Neuronal stem cell (in vitro differentiated cells): ENCODE measurements at regions not wholly inside any gene's neighbourhood (a gene's known extent, or its start where the extent isn't known, plus 50 kb on each side); places are given as distances from the start of the nearest gene placed in this dataset.

ENCODE experiments used
- DNase-seq: peaks from one replicate; pipeline ENCODE4 v3.0.0-alpha.2; 2013; ENCODE audit warnings: low spot score
- H2AFZ ChIP-seq: one replicate; pipeline ENCODE4 v1.6.1; 2013; ENCODE audit warnings: mild to moderate bottlenecking, low read length, inconsistent platforms
- H2AK5ac ChIP-seq: 2 replicates; pipeline ENCODE4 v1.6.1; 2013; ENCODE audit warnings: low read depth, mild to moderate bottlenecking, inconsistent platforms, low read length, moderate library complexity, mixed read lengths
- H2BK120ac ChIP-seq: 2 replicates; pipeline ENCODE4 v1.6.1; 2013; ENCODE audit warnings: low read depth, mild to moderate bottlenecking, inconsistent platforms, low read length, moderate library complexity, mixed read lengths
- H2BK12ac ChIP-seq: one replicate; pipeline ENCODE4 v1.6.1; 2013; ENCODE audit warnings: low read length, inconsistent platforms
- H2BK15ac ChIP-seq: 2 replicates; pipeline ENCODE4 v1.6.1; 2013; ENCODE audit warnings: mild to moderate bottlenecking, low read length, inconsistent platforms, mixed read lengths
- H2BK5ac ChIP-seq: one replicate; pipeline ENCODE4 v1.6.1; 2013; ENCODE audit warnings: inconsistent platforms, mild to moderate bottlenecking, low read length, moderate library complexity
- H3K14ac ChIP-seq: one replicate; pipeline ENCODE4 v1.6.1; 2013; ENCODE audit warnings: low read length, inconsistent platforms
- H3K18ac ChIP-seq: 2 replicates; pipeline ENCODE4 v1.6.1; 2013; ENCODE audit warnings: low read length, inconsistent platforms
- H3K23ac ChIP-seq: 2 replicates; pipeline ENCODE4 v1.6.1; 2013; ENCODE audit warnings: low read depth, mild to moderate bottlenecking, mixed read lengths, low read length, inconsistent platforms; ENCODE audit not compliant: poor library complexity
- H3K27ac ChIP-seq: replicated peaks from 3 replicates; pipeline ENCODE4 v1.5.1; 2013; ENCODE audit warnings: low read length, inconsistent platforms
- H3K27me3 ChIP-seq, 3 experiments: 2 replicates each; pipeline ENCODE4 v1.6.1; 2013; ENCODE audit warnings: low read length in 3 of 3, mild to moderate bottlenecking in 2 of 3, inconsistent platforms in 1 of 3, low read depth in 1 of 3, mixed read lengths in 1 of 3, moderate library complexity in 1 of 3; ENCODE audit not compliant: control insufficient read depth in 3 of 3, insufficient read depth in 3 of 3
- H3K36me3 ChIP-seq, 2 donors: replicated peaks in 1 of 2; 2 replicates each; pipeline ENCODE4 v1.6.1; 2013; ENCODE audit warnings: low read length in 2 of 2; ENCODE audit not compliant: control insufficient read depth in 2 of 2, insufficient read depth in 2 of 2
- H3K4ac ChIP-seq: 2 replicates; pipeline ENCODE4 v1.6.1; 2013; ENCODE audit warnings: inconsistent platforms, mild to moderate bottlenecking, low read length, moderate library complexity
- H3K4me1 ChIP-seq, 2 donors: 1 replicate in 1 of 2; 2 replicates in 1 of 2; pipeline ENCODE4 v1.6.1; 2013; ENCODE audit warnings: low read length in 2 of 2, low read depth in 1 of 2; ENCODE audit not compliant: control insufficient read depth in 2 of 2, insufficient read depth in 1 of 2
- H3K4me2 ChIP-seq: one replicate; pipeline ENCODE4 v1.6.1; 2013; ENCODE audit warnings: mild to moderate bottlenecking, low read length, inconsistent platforms; ENCODE audit not compliant: insufficient read depth, poor library complexity, severe bottlenecking
- H3K4me3 ChIP-seq, 2 donors: 2 replicates each; pipeline ENCODE4 v1.5.1; 2013; ENCODE audit warnings: low read length in 2 of 2, mild to moderate bottlenecking in 2 of 2, inconsistent platforms in 1 of 2, moderate library complexity in 1 of 2
- H3K79me1 ChIP-seq: one replicate; pipeline ENCODE4 v1.6.1; 2013; ENCODE audit warnings: low read depth, mild to moderate bottlenecking, inconsistent platforms, low read length, moderate library complexity
- H3K9ac ChIP-seq: one replicate; pipeline ENCODE4 v1.6.1; 2013; ENCODE audit warnings: mild to moderate bottlenecking, low read depth, low read length, inconsistent platforms; ENCODE audit not compliant: poor library complexity
- H3K9me3 ChIP-seq, 2 donors: replicated peaks in 1 of 2; 2 replicates each; pipeline versions ENCODE3 to v1.6.1; 2013; ENCODE audit warnings: low read length in 2 of 2, mild to moderate bottlenecking in 2 of 2, inconsistent platforms in 1 of 2, low read depth in 1 of 2, mixed read lengths in 1 of 2, moderate library complexity in 1 of 2; ENCODE audit not compliant: control insufficient read depth in 2 of 2, insufficient read depth in 1 of 2
- H4K8ac ChIP-seq: one replicate; pipeline ENCODE4 v1.6.1; 2013; ENCODE audit warnings: low read depth, mild to moderate bottlenecking, inconsistent platforms, low read length, moderate library complexity
- H4K91ac ChIP-seq: one replicate; pipeline ENCODE4 v1.6.1; 2013; ENCODE audit warnings: low read length, low read depth, mild to moderate bottlenecking, inconsistent platforms; ENCODE audit not compliant: poor library complexity
- WGBS, 2 donors: extraction: QIAGEN DNeasy Blood & Tissue Kit; methylation state at CpG; one replicate each; pipeline ENCODE4 v1.1.7; 2013; ENCODE audit warnings: missing lambda C conversion rate in 2 of 2, mixed read lengths in 1 of 2; ENCODE audit not compliant: insufficient read length in 2 of 2, insufficient replicate concordance in 1 of 2; ENCODE audit errors: extremely low coverage in 2 of 2; 5-methylcytosine and 5-hydroxymethylcytosine counted together

GRCh38 chr2:191740759-191741158 is 62.8 kb downstream of the NABP1 start:
- Histone ChIP-seq H4K8ac (no peak overlapping the region), H3K79me1 (no peaks in the 10 kb centered on the region), H3K9me3 (no peaks in the 10 kb centered on the region), H2AK5ac (no peak overlapping the region), H3K4me1 (no peaks in the 10 kb centered on the region), H3K27ac (no peak overlapping the region), H3K36me3 (no peaks in the 10 kb centered on the region), H3K4me3 (no peak overlapping the region), H3K27me3 (no peaks in the 10 kb centered on the region), H3K4ac (no peak overlapping the region), H2BK12ac (no peak overlapping the region), H2AFZ (no peak overlapping the region), H3K14ac (no peak overlapping the region), H3K9ac (no peak overlapping the region), H3K18ac (no peak overlapping the region), H2BK120ac (no peak overlapping the region), H4K91ac (no peak overlapping the region), H2BK15ac (no peak overlapping the region), H3K4me2 (no peak overlapping the region), H3K23ac (no peak overlapping the region), H2BK5ac (no peak overlapping the region)
- no peak for DNase-seq
- WGBS, 2 donors = no CpG with 5 or more reads among the region's 3 CpGs

GRCh38 chr2:191746346-191747169 is 68.6 kb downstream of the NABP1 start:
- H3K4me2 ChIP-seq = no peak overlapping the region
- no peaks in the 10 kb centered on the region for H3K9me3 ChIP-seq
- no CpG with 5 or more reads among the region's 7 CpGs for WGBS, 2 donors
- DNase-seq = no peak
- H3K4me1 ChIP-seq = no peaks in the 10 kb centered on the region
- H2AFZ ChIP-seq = no peak overlapping the region
- no peak overlapping the region for H3K4ac ChIP-seq
- H3K4me3 ChIP-seq = no peak overlapping the region
- no peak overlapping the region for H4K8ac ChIP-seq
- H3K23ac ChIP-seq = no peak overlapping the region
- H3K9ac ChIP-seq = no peak overlapping the region
- no peak overlapping the region for H3K27ac ChIP-seq
- no peak overlapping the region for H2BK15ac ChIP-seq
- H3K36me3 ChIP-seq = no peaks in the 10 kb centered on the region
- H2BK12ac ChIP-seq = no peak overlapping the region
- no peak overlapping the region for H3K18ac ChIP-seq
- H3K27me3 ChIP-seq = no peaks in the 10 kb centered on the region
- no peak overlapping the region for H3K14ac ChIP-seq
- H4K91ac ChIP-seq = no peak overlapping the region
- H3K79me1 ChIP-seq = no peaks in the 10 kb centered on the region
- no peak overlapping the region for H2AK5ac ChIP-seq
- H2BK120ac ChIP-seq = no peak overlapping the region
- H2BK5ac ChIP-seq = no peak overlapping the region

- Histone ChIP-seq H3K36me3 (no peaks in the 10 kb centered on the region), H3K4me3 (no peak overlapping the region)
Measured at GRCh38 chr2:191747170-191747530, 69.2 kb downstream of the NABP1 start.

DNA sequence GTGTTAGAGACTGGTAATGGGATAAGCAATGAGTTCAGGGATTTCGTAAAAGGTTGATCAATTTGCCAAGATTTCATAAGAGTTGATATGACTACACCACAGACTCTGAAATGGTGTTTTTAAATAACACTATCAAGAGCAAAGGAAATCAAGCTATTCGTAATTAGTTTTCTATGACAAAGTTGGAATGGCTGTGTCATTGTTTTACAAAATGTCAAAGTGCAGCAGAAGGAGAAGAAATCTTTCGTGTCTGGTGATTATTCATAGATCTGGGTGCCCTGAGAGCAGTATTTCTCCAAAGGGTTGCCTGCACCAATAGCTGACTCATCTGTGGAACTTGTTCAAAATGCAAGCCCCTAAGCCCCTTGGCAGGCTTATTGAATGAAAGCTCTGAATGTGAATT is 70.1 kb downstream of the NABP1 start:
- WGBS, 2 donors = no CpG with 5 or more reads among the region's 3 CpGs

More at GRCh38 chr2:191747170-191747530, 69.2 kb downstream of the NABP1 start:
- Histone ChIP-seq H3K9me3 (no peaks in the 10 kb centered on the region), H3K4me2 (no peak overlapping the region), H3K14ac (no peak overlapping the region), H2BK12ac (no peak overlapping the region), H4K8ac (no peak overlapping the region), H3K4me1 (no peaks in the 10 kb centered on the region), H3K23ac (no peak overlapping the region), H2BK120ac (no peak overlapping the region), H3K4ac (no peak overlapping the region), H3K79me1 (no peaks in the 10 kb centered on the region), H4K91ac (no peak overlapping the region), H2AK5ac (no peak overlapping the region), H3K9ac (no peak overlapping the region), H2BK15ac (no peak overlapping the region), H2BK5ac (no peak overlapping the region), H2AFZ (no peak overlapping the region), H3K27me3 (no peaks in the 10 kb centered on the region), H3K27ac (no peak overlapping the region), H3K18ac (no peak overlapping the region)
- no peak for DNase-seq
- no CpG with 5 or more reads among the region's 3 CpGs for WGBS, 2 donors

More for the DNA sequence above, 70.1 kb downstream of the NABP1 start:
- Histone ChIP-seq H3K9ac (no peak overlapping the region), H3K4me2 (no peak overlapping the region), H2AFZ (no peak overlapping the region), H2BK120ac (no peak overlapping the region), H3K14ac (no peak overlapping the region), H3K23ac (no peak overlapping the region), H2BK15ac (no peak overlapping the region), H3K18ac (no peak overlapping the region), H2AK5ac (no peak overlapping the region), H3K4me1 (no peaks in the 10 kb centered on the region), H4K8ac (no peak overlapping the region), H3K27ac (no peak overlapping the region), H3K4ac (no peak overlapping the region), H3K4me3 (no peak overlapping the region), H3K36me3 (no peaks in the 10 kb centered on the region), H3K79me1 (no peaks in the 10 kb centered on the region), H2BK12ac (no peak overlapping the region), H3K9me3 (no peaks in the 10 kb centered on the region), H3K27me3 (no peaks in the 10 kb centered on the region), H2BK5ac (no peak overlapping the region), H4K91ac (no peak overlapping the region)
- DNase-seq = no peak
